Lower leg skin (tissue), 3 donors: ENCODE measurements at regions not wholly inside any gene's neighbourhood (a gene's known extent, or its start where the extent isn't known, plus 50 kb on each side); places are given as distances from the start of the nearest gene placed in this dataset.

Experiments used
- CTCF ChIP-seq, 3 donors: fragments of 450-650 bp; IDR thresholded peaks; one replicate each; pipeline ENCODE4 v1.5.1; 2016; ENCODE audit warnings: antibody characterized with exemption in 3 of 3, mild to moderate bottlenecking in 3 of 3, moderate library complexity in 2 of 3
- POLR2A ChIP-seq, 2 donors: fragments of 450-650 bp; IDR thresholded peaks; one replicate each; pipeline ENCODE4 v1.6.1; 2016 to 2017; ENCODE audit warnings: antibody characterized with exemption in 2 of 2, mild to moderate bottlenecking in 1 of 2, moderate library complexity in 1 of 2

GRCh38 chr14:105659935-105660527, 133.6 kb downstream of the TMEM121 start:
- TF ChIP-seq POLR2A (IDR thresholded peaks at IDR 0.05) (no peak), CTCF (IDR thresholded peaks at IDR 0.05) (no peak)
